Immature natural killer cell (primary cell): ENCODE measurements at regions not wholly inside any gene's neighbourhood (a gene's known extent, or its start where the extent isn't known, plus 50 kb on each side); places are given as distances from the start of the nearest gene placed in this dataset.
"Not testable (repeated sequence)": the region's sequence is repeated elsewhere in the genome, so short reads cannot be mapped to it uniquely, and the experiment has no call there.

Source experiments
- DNase-seq, 3 donors: peaks; one replicate each; pipeline ENCODE4 v3.0.0; 2022; ENCODE audit warnings: mixed read lengths in 1 of 3
- H3K27ac Mint-ChIP-seq, 6 donors: one replicate each; pipeline ENCODE4 v1.8.0; 2020; ENCODE audit warnings: mixed read lengths in 6 of 6, mild to moderate bottlenecking in 5 of 6, inconsistent platforms in 4 of 6, moderate library complexity in 3 of 6
- H3K27me3 Mint-ChIP-seq, 3 donors: one replicate each; pipeline ENCODE4 v1.8.0; 2020 to 2021; ENCODE audit warnings: low read depth in 3 of 3, mild to moderate bottlenecking in 3 of 3, mixed read lengths in 3 of 3, moderate library complexity in 3 of 3, inconsistent platforms in 1 of 3
- H3K36me3 Mint-ChIP-seq, 3 donors: one replicate each; pipeline ENCODE4 v1.8.0; 2020; ENCODE audit warnings: mixed read lengths in 3 of 3, inconsistent platforms in 2 of 3, mild to moderate bottlenecking in 2 of 3
- H3K4me1 Mint-ChIP-seq, 2 donors: one replicate each; pipeline ENCODE4 v1.8.0; 2020; ENCODE audit warnings: inconsistent platforms in 2 of 2, mild to moderate bottlenecking in 2 of 2, mixed read lengths in 2 of 2, moderate library complexity in 1 of 2
- H3K4me3 Mint-ChIP-seq, 5 donors: one replicate each; pipeline ENCODE4 v1.8.0; 2020; ENCODE audit warnings: mild to moderate bottlenecking in 5 of 5, mixed read lengths in 5 of 5, inconsistent platforms in 3 of 5, moderate library complexity in 3 of 5
- H3K9me3 Mint-ChIP-seq, 6 donors: one replicate each; pipeline ENCODE4 v1.8.0; 2020; ENCODE audit warnings: mild to moderate bottlenecking in 6 of 6, mixed read lengths in 6 of 6, inconsistent platforms in 4 of 6, moderate library complexity in 3 of 6

GRCh38 chr2:187057466-187057865 lies 208.5 kb upstream of the ZSWIM2 start:
- H3K27ac Mint-ChIP-seq: no peak overlapping the region
- no peak for DNase-seq
- H3K36me3 Mint-ChIP-seq: no peaks in the 10 kb centered on the region
- H3K4me3 Mint-ChIP-seq: no peak overlapping the region
- no peaks in the 10 kb centered on the region for H3K4me1 Mint-ChIP-seq
- peaks cover 0 to 1% (median 1%) of the 10 kb centered on the region in 3 donors for H3K27me3 Mint-ChIP-seq
- H3K9me3 Mint-ChIP-seq: peaks cover 4 to 35% (median 15%) of the 10 kb centered on the region in 6 donors

- peaks cover 0 to 1% (median 1%) of the 10 kb centered on the region in 3 donors for H3K27me3 Mint-ChIP-seq
- DNase-seq: no peak
- no peak overlapping the region for H3K4me3 Mint-ChIP-seq
- H3K27ac Mint-ChIP-seq: no peak overlapping the region
- no peaks in the 10 kb centered on the region for H3K36me3 Mint-ChIP-seq
- peaks cover 4 to 41% (median 19%) of the 10 kb centered on the region in 6 donors for H3K9me3 Mint-ChIP-seq
- no peaks in the 10 kb centered on the region for H3K4me1 Mint-ChIP-seq
Observed at GRCh38 chr2:187056416-187057334, 207.7 kb upstream of the ZSWIM2 start.

- Mint-ChIP-seq H3K9me3 (peaks cover 8 to 52% (median 22%) of the 10 kb centered on the region in 6 donors), H3K4me3 (no peak overlapping the region), H3K27me3 (peaks cover 0 to 1% (median 1%) of the 10 kb centered on the region in 3 donors), H3K4me1 (no peaks in the 10 kb centered on the region), H3K27ac (no peak overlapping the region), H3K36me3 (no peaks in the 10 kb centered on the region)
- no peak for DNase-seq
Observed at GRCh38 chr2:187055463-187055862, 206.5 kb upstream of the ZSWIM2 start.

- H3K27me3 Mint-ChIP-seq: peaks cover 0 to 1% (median 1%) of the 10 kb centered on the region in 3 donors
- peaks cover 8 to 52% (median 24%) of the 10 kb centered on the region in 6 donors for H3K9me3 Mint-ChIP-seq
- no peak overlapping the region for H3K4me3 Mint-ChIP-seq
- H3K36me3 Mint-ChIP-seq: no peaks in the 10 kb centered on the region
- no peak overlapping the region for H3K27ac Mint-ChIP-seq
- DNase-seq: no peak
- no peaks in the 10 kb centered on the region for H3K4me1 Mint-ChIP-seq
Observed at GRCh38 chr2:187054501-187055319, 205.7 kb upstream of the ZSWIM2 start.

GRCh38 chr2:187051350-187051749 lies 202.4 kb upstream of the ZSWIM2 start:
- Mint-ChIP-seq H3K9me3 (peaks cover 6 to 52% (median 23%) of the 10 kb centered on the region in 6 donors), H3K4me1 (no peaks in the 10 kb centered on the region), H3K36me3 (no peaks in the 10 kb centered on the region), H3K4me3 (no peak overlapping the region), H3K27me3 (peaks cover 0 to 1% (median 1%) of the 10 kb centered on the region in 3 donors), H3K27ac (no peak overlapping the region)
- no peak for DNase-seq

GRCh38 chr2:187050409-187050998 lies 201.5 kb upstream of the ZSWIM2 start:
- H3K9me3 Mint-ChIP-seq: peaks cover 6 to 48% (median 23%) of the 10 kb centered on the region in 6 donors
- peaks cover 0 to 1% (median 1%) of the 10 kb centered on the region in 3 donors for H3K27me3 Mint-ChIP-seq
- H3K36me3 Mint-ChIP-seq: no peaks in the 10 kb centered on the region
- no peaks in the 10 kb centered on the region for H3K4me1 Mint-ChIP-seq
- DNase-seq: no peak
- H3K4me3 Mint-ChIP-seq: no peak overlapping the region
- H3K27ac Mint-ChIP-seq: no peak overlapping the region

GRCh38 chr2:187037310-187037709 lies 188.3 kb upstream of the ZSWIM2 start:
- no peak for DNase-seq
- Mint-ChIP-seq H3K27ac (no peak overlapping the region), H3K27me3 (no peaks in the 10 kb centered on the region), H3K36me3 (no peaks in the 10 kb centered on the region), H3K4me1 (no peaks in the 10 kb centered on the region), H3K9me3 (peaks cover 0 to 29% (median 3%) of the 10 kb centered on the region in 6 donors), H3K4me3 (no peak overlapping the region)

- H3K9me3 Mint-ChIP-seq: peaks cover 0 to 29% (median 9%) of the 10 kb centered on the region in 6 donors
- H3K36me3 Mint-ChIP-seq: no peaks in the 10 kb centered on the region
- no peaks in the 10 kb centered on the region for H3K27me3 Mint-ChIP-seq
- no peak for DNase-seq
- no peak overlapping the region for H3K27ac Mint-ChIP-seq
- no peak overlapping the region for H3K4me3 Mint-ChIP-seq
- no peaks in the 10 kb centered on the region for H3K4me1 Mint-ChIP-seq
Observed at GRCh38 chr2:187034434-187034833, 185.5 kb upstream of the ZSWIM2 start.

GRCh38 chr2:187024739-187025138 lies 175.8 kb upstream of the ZSWIM2 start:
- Mint-ChIP-seq H3K27me3 (no peaks in the 10 kb centered on the region), H3K9me3 (peaks cover 15 to 52% (median 26%) of the 10 kb centered on the region in 6 donors), H3K4me3 (no peak overlapping the region), H3K36me3 (peaks cover 0 to 6% (median 0%) of the 10 kb centered on the region in 3 donors), H3K4me1 (no peaks in the 10 kb centered on the region), H3K27ac (no peak overlapping the region)
- DNase-seq: no peak

- H3K36me3 Mint-ChIP-seq, H3K27me3 Mint-ChIP-seq: not testable (repeated sequence)
- H3K9me3 Mint-ChIP-seq: peaks cover 16 to 48% (median 26%) of the 10 kb centered on the region in 6 donors
Observed at GRCh38 chr2:187023996-187024395, 175.0 kb upstream of the ZSWIM2 start.

GRCh38 chr2:187017438-187017837 lies 168.5 kb upstream of the ZSWIM2 start:
- Mint-ChIP-seq H3K36me3 (peaks cover 0 to 5% (median 0%) of the 10 kb centered on the region in 3 donors), H3K4me3 (no peak overlapping the region), H3K27ac (no peak overlapping the region), H3K9me3 (peaks cover 4 to 19% (median 8%) of the 10 kb centered on the region in 6 donors), H3K27me3 (no peaks in the 10 kb centered on the region), H3K4me1 (no peaks in the 10 kb centered on the region)
- no peak for DNase-seq

More at GRCh38 chr2:187023996-187024395, 175.0 kb upstream of the ZSWIM2 start:
- H3K27ac Mint-ChIP-seq, H3K4me3 Mint-ChIP-seq, DNase-seq, H3K4me1 Mint-ChIP-seq: not testable (repeated sequence)

- Mint-ChIP-seq H3K27me3 (no peaks in the 10 kb centered on the region), H3K9me3 (peaks cover 0 to 27% (median 10%) of the 10 kb centered on the region in 6 donors), H3K4me3 (no peak overlapping the region), H3K27ac (no peak overlapping the region), H3K4me1 (no peaks in the 10 kb centered on the region), H3K36me3 (no peaks in the 10 kb centered on the region)
- DNase-seq: no peak
Observed at GRCh38 chr2:187013058-187013457, 164.1 kb upstream of the ZSWIM2 start.

- no peaks in the 10 kb centered on the region for H3K27me3 Mint-ChIP-seq
- no peaks in the 10 kb centered on the region for H3K4me1 Mint-ChIP-seq
- no peaks in the 10 kb centered on the region for H3K36me3 Mint-ChIP-seq
- peak overlapping the region in 1 of 5 donors; percentile 3 for H3K4me3 Mint-ChIP-seq
- peaks cover 0 to 27% (median 8%) of the 10 kb centered on the region in 6 donors for H3K9me3 Mint-ChIP-seq
- DNase-seq: no peak
- H3K27ac Mint-ChIP-seq: no peak overlapping the region
Observed at GRCh38 chr2:187011206-187011832, 162.3 kb upstream of the ZSWIM2 start.
